ENCODE measurements at regions not wholly inside any gene's neighbourhood (a gene's known extent, or its start where the extent isn't known, plus 50 kb on each side); places are given as distances from the start of the nearest gene placed in this dataset.

DNA sequence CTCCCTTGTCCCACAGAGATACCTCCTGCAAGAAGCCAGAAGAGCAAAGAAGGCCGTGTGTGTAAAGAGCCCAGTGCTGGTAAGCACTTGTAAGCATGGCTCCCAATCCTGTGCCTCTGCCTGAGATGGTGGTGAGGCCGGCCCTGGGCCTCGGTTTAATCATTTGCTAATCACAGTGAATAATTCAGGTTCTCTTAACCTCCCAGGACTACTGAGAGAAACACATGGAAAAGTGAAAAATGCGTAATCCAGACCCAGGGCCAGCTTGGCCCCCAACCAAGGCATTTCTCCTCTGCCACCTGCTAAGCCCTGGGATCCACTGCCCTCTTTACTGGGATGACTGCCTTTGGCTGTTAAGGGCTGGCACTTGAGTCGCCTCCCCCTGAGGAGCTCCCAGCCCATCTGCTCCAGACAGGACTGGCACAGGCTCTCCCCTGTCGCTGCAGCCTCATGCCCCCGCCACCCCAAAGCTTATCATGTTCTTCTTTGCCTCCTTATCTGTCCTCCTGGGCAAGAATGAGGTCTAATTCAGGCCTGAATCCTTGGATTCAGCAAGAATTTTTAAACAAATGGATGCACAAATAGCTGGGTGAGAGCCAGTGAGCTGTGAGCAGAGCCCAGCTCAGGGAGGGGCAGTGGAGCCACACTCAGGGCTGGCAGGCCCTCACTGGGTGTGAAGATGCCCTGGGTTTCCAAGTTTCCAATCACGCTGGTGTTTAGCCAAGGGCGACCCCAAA is 193.9 kb upstream of the HS6ST1 start:
- TF ChIP-seq, protein P1, sequence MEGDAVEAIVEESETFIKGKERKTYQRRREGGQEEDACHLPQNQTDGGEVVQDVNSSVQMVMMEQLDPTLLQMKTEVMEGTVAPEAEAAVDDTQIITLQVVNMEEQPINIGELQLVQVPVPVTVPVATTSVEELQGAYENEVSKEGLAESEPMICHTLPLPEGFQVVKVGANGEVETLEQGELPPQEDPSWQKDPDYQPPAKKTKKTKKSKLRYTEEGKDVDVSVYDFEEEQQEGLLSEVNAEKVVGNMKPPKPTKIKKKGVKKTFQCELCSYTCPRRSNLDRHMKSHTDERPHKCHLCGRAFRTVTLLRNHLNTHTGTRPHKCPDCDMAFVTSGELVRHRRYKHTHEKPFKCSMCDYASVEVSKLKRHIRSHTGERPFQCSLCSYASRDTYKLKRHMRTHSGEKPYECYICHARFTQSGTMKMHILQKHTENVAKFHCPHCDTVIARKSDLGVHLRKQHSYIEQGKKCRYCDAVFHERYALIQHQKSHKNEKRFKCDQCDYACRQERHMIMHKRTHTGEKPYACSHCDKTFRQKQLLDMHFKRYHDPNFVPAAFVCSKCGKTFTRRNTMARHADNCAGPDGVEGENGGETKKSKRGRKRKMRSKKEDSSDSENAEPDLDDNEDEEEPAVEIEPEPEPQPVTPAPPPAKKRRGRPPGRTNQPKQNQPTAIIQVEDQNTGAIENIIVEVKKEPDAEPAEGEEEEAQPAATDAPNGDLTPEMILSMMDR (optimal IDR thresholded peaks at IDR 0.05 in 1 of 3, IDR thresholded peaks at IDR 0.05 in 1 of 3, conservative IDR thresholded peaks at IDR 0.05 in 1 of 3; ENCODE audit: extremely low read depth in 1 of 3, insufficient read depth in 2 of 3, low read length in 3 of 3): no peak
- no peak for TF ChIP-seq EZH2 (IDR thresholded peaks at IDR 0.05; ENCODE audit: low read length)
